Brain microvascular endothelial cell (primary cell): ENCODE measurements at regions not wholly inside any gene's neighbourhood (a gene's known extent, or its start where the extent isn't known, plus 50 kb on each side); places are given as distances from the start of the nearest gene placed in this dataset.

Source experiments
- DNase-seq: peaks from one replicate; pipeline ENCODE4 v3.0.0-alpha.2; 2020
- H3K27ac ChIP-seq: fragments of 250-450 bp; sonication (Bioruptor Pico); 2 replicates; pipeline ENCODE4 v1.5.1; 2020; ENCODE audit warnings: mild to moderate bottlenecking, moderate library complexity
- H3K27me3 ChIP-seq: fragments of 250-450 bp; sonication (Bioruptor Pico); replicated peaks from 2 replicates; pipeline ENCODE4 v1.5.1; 2020; ENCODE audit warnings: mild to moderate bottlenecking
- H3K36me3 ChIP-seq: fragments of 250-450 bp; sonication (Bioruptor Pico); replicated peaks from 2 replicates; pipeline ENCODE4 v1.5.1; 2020; ENCODE audit warnings: mild to moderate bottlenecking
- H3K4me3 ChIP-seq: 2 replicates; pipeline ENCODE4 v1.5.1; 2011; ENCODE audit warnings: low read depth, mild to moderate bottlenecking, control low read depth, low read length, moderate library complexity
- CTCF ChIP-seq: IDR thresholded peaks from 2 replicates; pipeline ENCODE4 v1.5.1; 2011; ENCODE audit warnings: low read depth, mild to moderate bottlenecking, moderate library complexity, low read length, control low read depth, inconsistent platforms; ENCODE audit errors: missing control alignments
- in situ Hi-C: cut with HindIII; loops from 2 replicates; pipeline ENCODE4 v1.10.0; 2017; ENCODE audit warnings: low sequenced_read_pairs, low pct_ligation_motif_present

- H3K4me3 ChIP-seq, result no peak overlapping the region
- no peak for DNase-seq
- TF ChIP-seq CTCF, result no peak
- H3K27ac ChIP-seq, result no peak overlapping the region
- in situ Hi-C loops, result no loop called here
- H3K27me3 ChIP-seq, result no peaks in the 10 kb centered on the region
- no peaks in the 10 kb centered on the region for H3K36me3 ChIP-seq
Observed at GRCh38 chr18:49699303-49699702, 114.0 kb downstream of the ACAA2 start.

GRCh38 chr18:49698525-49699025, 114.8 kb downstream of the ACAA2 start:
- TF ChIP-seq CTCF, result no peak

GRCh38 chr18:49697757-49698524, 115.4 kb downstream of the ACAA2 start:
- H3K27me3 ChIP-seq, result no peaks in the 10 kb centered on the region
- in situ Hi-C loops, result no loop called here
- H3K36me3 ChIP-seq, result no peaks in the 10 kb centered on the region
- no peak overlapping the region for H3K4me3 ChIP-seq
- DNase-seq, result no peak
- no peak overlapping the region for H3K27ac ChIP-seq
- TF ChIP-seq CTCF, result peak; percentile 16

More at GRCh38 chr18:49698525-49699025, 114.8 kb downstream of the ACAA2 start:
- in situ Hi-C loops, result no loop called here
- no peak overlapping the region for H3K27ac ChIP-seq
- no peaks in the 10 kb centered on the region for H3K36me3 ChIP-seq
- H3K27me3 ChIP-seq, result no peaks in the 10 kb centered on the region
- no peak overlapping the region for H3K4me3 ChIP-seq
- DNase-seq, result no peak

- TF ChIP-seq CTCF, result no peak
- in situ Hi-C loops, result no loop called here
- no peak for DNase-seq
- no peaks in the 10 kb centered on the region for H3K36me3 ChIP-seq
- no peak overlapping the region for H3K4me3 ChIP-seq
- H3K27me3 ChIP-seq, result no peaks in the 10 kb centered on the region
- H3K27ac ChIP-seq, result no peak overlapping the region
Observed at GRCh38 chr18:49697049-49697448, 116.3 kb downstream of the ACAA2 start.

GRCh38 chr18:49694402-49694801, 118.9 kb downstream of the ACAA2 start:
- no peak overlapping the region for H3K4me3 ChIP-seq
- H3K27me3 ChIP-seq, result no peaks in the 10 kb centered on the region
- H3K27ac ChIP-seq, result no peak overlapping the region
- no peak for DNase-seq
- TF ChIP-seq CTCF, result no peak
- H3K36me3 ChIP-seq, result no peaks in the 10 kb centered on the region
- in situ Hi-C loops, result no loop called here

GRCh38 chr18:49693717-49694005, 119.7 kb downstream of the ACAA2 start:
- in situ Hi-C loops, result no loop called here
- no peak overlapping the region for H3K4me3 ChIP-seq
- no peak for DNase-seq
- H3K27me3 ChIP-seq, result no peaks in the 10 kb centered on the region
- no peak overlapping the region for H3K27ac ChIP-seq
- no peaks in the 10 kb centered on the region for H3K36me3 ChIP-seq
- TF ChIP-seq CTCF, result no peak
